HEK293T (cell line): ENCODE measurements at regions not wholly inside any gene's neighbourhood (a gene's known extent, or its start where the extent isn't known, plus 50 kb on each side); places are given as distances from the start of the nearest gene placed in this dataset.
"Not testable (repeated sequence)": the region's sequence is repeated elsewhere in the genome, so short reads cannot be mapped to it uniquely, and the experiment has no call there.

ENCODE experiments used
- CTCF ChIA-PET: fragments of 350-600 bp; formaldehyde crosslinking; extraction: SDS; loops from one replicate; lab custom pipeline; 2021; ENCODE audit warnings: antibody characterized with exemption, inconsistent platforms; lab: Yijun Ruan, JAX
- POLR2A ChIA-PET: fragments of 350-600 bp; formaldehyde crosslinking; extraction: SDS; loops from one replicate; lab custom pipeline; 2020; ENCODE audit warnings: antibody characterized with exemption, inconsistent platforms; lab: Yijun Ruan, JAX
- DNase-seq: peaks from one replicate; pipeline ENCODE4 v3.0.0; 2012; ENCODE audit warnings: mixed read lengths; ENCODE audit errors: extremely low spot score
- ARNT ChIP-seq: fragments of 450-650 bp; IDR thresholded peaks from 2 replicates; pipeline ENCODE4 v1.6.1; 2017; ENCODE audit warnings: mild to moderate bottlenecking
- BHLHE40 ChIP-seq: fragments of 450-650 bp; IDR thresholded peaks from 2 replicates; pipeline ENCODE4 v1.6.1; 2016; ENCODE audit warnings: mild to moderate bottlenecking, moderate library complexity, borderline replicate concordance
- CTBP1 ChIP-seq: fragments of 450-650 bp; IDR thresholded peaks from 2 replicates; pipeline ENCODE4 v1.6.1; 2016; ENCODE audit warnings: borderline replicate concordance
- ELF4 ChIP-seq: fragments of 450-650 bp; IDR thresholded peaks from 2 replicates; pipeline ENCODE4 v1.6.1; 2017; ENCODE audit warnings: antibody characterized with exemption
- FOXA1 ChIP-seq: fragments of 450-650 bp; IDR thresholded peaks from 2 replicates; pipeline ENCODE4 v1.6.1; 2016; ENCODE audit warnings: mild to moderate bottlenecking
- FOXK2 ChIP-seq: fragments of 450-650 bp; IDR thresholded peaks from 2 replicates; pipeline ENCODE4 v1.6.1; 2016; ENCODE audit warnings: mild to moderate bottlenecking
- FOXM1 ChIP-seq: fragments of 450-650 bp; IDR thresholded peaks from 2 replicates; pipeline ENCODE4 v1.6.1; 2017; ENCODE audit warnings: mild to moderate bottlenecking, borderline replicate concordance
- HDGF ChIP-seq: fragments of 450-650 bp; IDR thresholded peaks from 2 replicates; pipeline ENCODE4 v1.6.1; 2017; ENCODE audit warnings: antibody characterized with exemption, borderline replicate concordance
- L3MBTL2 ChIP-seq: fragments of 450-650 bp; conservative IDR thresholded peaks from 2 replicates; pipeline ENCODE4 v1.6.1; 2016; ENCODE audit warnings: mild to moderate bottlenecking
- LEF1 ChIP-seq: fragments of 450-650 bp; IDR thresholded peaks from 2 replicates; pipeline ENCODE4 v1.6.1; 2017; ENCODE audit warnings: mild to moderate bottlenecking, borderline replicate concordance
- NFRKB ChIP-seq: fragments of 450-650 bp; IDR thresholded peaks from 2 replicates; pipeline ENCODE4 v1.6.1; 2016; ENCODE audit warnings: mild to moderate bottlenecking, moderate library complexity
- SP1 ChIP-seq: fragments of 450-650 bp; IDR thresholded peaks from 2 replicates; pipeline ENCODE4 v1.6.1; 2017
- SUZ12 ChIP-seq: fragments of 450-650 bp; IDR thresholded peaks from 2 replicates; pipeline ENCODE4 v1.6.1; 2016; ENCODE audit warnings: mild to moderate bottlenecking
- TARDBP ChIP-seq: fragments of 450-650 bp; IDR thresholded peaks from 2 replicates; pipeline ENCODE4 v1.6.1; 2016
- ZNF384 ChIP-seq: fragments of 450-650 bp; IDR thresholded peaks from 2 replicates; pipeline ENCODE4 v1.6.1; 2016
- TF ChIP-seq, protein P1 (sequence below): fragments of 450-650 bp; IDR thresholded peaks from 2 replicates; pipeline ENCODE4 v1.6.1; 2016

DNA sequence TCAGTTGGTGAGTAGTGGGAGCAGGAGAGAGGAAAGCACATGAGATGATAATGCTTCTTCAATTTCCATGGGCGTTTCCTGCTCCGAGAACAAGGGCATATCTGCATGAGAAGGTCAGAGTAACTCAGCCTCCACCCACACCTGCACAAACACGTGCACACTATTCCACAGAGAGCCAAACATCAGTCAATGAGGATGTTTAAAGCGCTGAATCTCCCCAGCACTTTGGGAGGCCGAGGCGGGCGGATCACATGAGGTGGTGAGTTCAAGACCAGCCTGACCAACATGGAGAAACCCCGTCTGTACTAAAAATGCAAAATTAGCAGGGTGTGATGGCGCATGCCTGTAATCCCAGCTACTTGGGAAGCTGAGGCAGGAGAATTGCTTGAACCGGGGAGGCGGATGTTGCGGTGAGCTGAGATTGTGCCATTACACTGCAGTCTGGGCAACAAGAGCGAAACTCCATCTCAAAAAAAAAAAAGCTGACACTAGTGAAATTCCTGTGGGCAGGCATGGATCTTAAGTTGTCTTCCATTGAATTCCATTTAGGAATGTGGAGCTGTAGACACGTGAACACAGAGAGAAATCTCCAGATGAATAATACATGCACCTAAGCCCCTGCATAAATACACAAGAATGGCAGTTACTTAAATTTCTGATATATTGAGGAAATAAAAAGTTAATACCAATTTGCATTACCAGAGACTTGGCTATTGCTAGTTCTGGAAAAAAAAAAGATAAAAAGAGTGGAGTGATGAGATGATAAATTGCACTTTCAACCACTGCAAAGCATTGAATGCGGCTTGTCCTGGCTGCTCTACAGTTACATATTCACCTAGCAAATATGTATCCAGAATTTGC, 1097.4 kb upstream of the TMEM132C start:
- CTCF ChIA-PET, result no interaction called here
- no peak for DNase-seq
- POLR2A ChIA-PET, result no interaction called here
- TF ChIP-seq TARDBP (no peak), LEF1 (no peak), SP1 (no peak), FOXK2 (no peak), ARNT (no peak), ELF4 (no peak), ZNF384 (no peak), FOXA1 (no peak), HDGF (no peak), NFRKB (no peak)

DNA sequence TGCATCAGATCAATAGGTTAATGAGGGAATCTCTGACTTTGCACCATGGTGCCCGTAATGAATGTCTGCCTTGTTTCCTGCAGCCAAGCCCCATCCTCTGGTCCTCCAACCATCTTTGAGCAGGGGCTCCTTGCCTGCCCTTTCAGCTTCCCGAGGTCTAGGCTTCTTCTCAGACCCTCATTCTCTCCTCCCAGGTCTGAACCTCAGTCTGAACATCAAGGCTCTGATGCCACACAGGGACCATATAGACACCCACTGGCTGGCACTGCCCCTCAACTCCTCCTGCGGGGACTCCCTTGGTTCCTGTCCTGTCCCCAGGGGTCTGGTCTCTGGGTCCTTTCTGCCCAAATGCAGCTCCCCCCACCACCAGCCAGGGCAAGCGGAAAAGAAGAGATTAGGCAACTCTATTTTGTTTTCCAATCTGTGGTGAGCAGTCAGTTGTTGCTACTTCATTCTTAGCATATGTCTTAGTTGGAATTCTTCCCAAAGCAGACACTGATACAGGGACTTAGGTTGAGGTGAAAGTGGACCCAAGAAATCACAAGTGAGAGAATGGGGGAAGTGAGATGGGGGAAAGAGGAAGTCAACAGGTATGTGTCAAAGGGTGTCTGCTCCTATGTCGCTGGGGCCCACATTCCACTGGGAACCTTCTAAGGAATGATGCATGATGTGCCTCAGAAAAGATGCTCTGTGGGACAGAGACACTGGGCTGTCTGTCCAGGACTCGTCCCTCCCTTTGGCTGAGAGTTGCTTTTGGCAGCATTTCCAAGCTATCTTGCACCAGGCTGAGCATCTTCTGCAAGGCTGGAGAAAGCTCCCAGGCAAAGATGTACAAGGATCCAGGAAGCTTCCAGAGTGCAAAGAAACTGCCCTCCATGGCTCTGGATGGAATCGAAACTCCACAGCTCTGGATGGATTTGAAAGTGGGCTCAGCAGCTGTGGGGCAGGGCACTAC, 1096.5 kb upstream of the TMEM132C start:
- no peak for TF ChIP-seq HDGF
- TF ChIP-seq LEF1, result no peak
- TF ChIP-seq ARNT, result no peak
- TF ChIP-seq ZNF384, result no peak
- no peak for TF ChIP-seq TARDBP
- TF ChIP-seq SUZ12, result no peak
- TF ChIP-seq FOXK2, result no peak
- TF ChIP-seq FOXA1, result no peak
- TF ChIP-seq, protein P1, sequence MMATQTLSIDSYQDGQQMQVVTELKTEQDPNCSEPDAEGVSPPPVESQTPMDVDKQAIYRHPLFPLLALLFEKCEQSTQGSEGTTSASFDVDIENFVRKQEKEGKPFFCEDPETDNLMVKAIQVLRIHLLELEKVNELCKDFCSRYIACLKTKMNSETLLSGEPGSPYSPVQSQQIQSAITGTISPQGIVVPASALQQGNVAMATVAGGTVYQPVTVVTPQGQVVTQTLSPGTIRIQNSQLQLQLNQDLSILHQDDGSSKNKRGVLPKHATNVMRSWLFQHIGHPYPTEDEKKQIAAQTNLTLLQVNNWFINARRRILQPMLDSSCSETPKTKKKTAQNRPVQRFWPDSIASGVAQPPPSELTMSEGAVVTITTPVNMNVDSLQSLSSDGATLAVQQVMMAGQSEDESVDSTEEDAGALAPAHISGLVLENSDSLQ, result no peak
- TF ChIP-seq FOXM1, result no peak
- TF ChIP-seq L3MBTL2, result no peak
- no peak for TF ChIP-seq ELF4
- ChIA-PET CTCF (no interaction called here), POLR2A (no interaction called here)
- DNase-seq, result no peak

DNA sequence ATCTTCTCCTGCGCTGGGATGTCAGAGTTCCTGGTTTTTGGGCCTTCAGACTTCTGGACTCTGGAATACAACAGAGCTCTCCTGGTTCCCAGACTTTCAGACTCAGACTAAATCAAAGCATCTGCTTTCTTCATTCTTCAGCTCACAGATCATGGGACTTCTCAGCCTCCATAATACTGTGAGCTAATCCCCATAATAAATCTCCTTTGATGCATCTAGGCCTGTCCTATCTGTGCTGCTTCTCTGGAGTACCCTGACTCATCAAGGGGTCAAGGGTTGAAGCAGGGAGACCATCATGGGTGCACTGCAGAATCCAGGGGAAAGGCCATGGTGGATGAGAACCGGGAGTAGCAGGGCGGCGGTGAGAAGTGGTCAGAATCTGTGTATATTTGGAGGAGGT, 1094.1 kb upstream of the TMEM132C start:
- TF ChIP-seq FOXA1 (no peak), FOXK2 (no peak), ZNF384 (no peak), FOXM1 (no peak), LEF1 (no peak), SUZ12 (no peak), ELF4 (no peak), HDGF (no peak), NFRKB (no peak), SP1 (no peak), TARDBP (no peak), ARNT (no peak), BHLHE40 (no peak), CTBP1 (no peak), L3MBTL2 (no peak)
- TF ChIP-seq, protein P1, result no peak
- no peak for DNase-seq
- ChIA-PET POLR2A (no interaction called here), CTCF (no interaction called here)

DNA sequence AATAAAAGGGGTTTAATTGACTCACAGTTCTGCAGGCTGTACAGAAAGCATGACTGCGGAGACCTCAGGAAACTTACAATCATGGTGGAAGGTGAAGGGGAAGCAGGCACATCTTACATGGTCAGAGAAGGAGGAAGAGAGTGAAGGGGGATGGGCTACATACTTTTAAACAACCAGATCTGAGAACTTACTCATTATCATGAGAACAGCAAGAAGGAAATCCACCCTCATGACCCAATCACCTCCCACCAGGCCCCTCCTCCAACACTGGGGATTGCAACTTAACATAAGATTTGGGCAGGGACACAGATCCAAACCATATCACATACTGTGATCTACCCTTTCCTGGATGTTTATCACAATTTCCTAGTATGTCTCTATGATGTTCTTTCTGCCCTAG, 1093.0 kb upstream of the TMEM132C start:
- POLR2A ChIA-PET, CTCF ChIA-PET, DNase-seq: not testable (repeated sequence)

DNA sequence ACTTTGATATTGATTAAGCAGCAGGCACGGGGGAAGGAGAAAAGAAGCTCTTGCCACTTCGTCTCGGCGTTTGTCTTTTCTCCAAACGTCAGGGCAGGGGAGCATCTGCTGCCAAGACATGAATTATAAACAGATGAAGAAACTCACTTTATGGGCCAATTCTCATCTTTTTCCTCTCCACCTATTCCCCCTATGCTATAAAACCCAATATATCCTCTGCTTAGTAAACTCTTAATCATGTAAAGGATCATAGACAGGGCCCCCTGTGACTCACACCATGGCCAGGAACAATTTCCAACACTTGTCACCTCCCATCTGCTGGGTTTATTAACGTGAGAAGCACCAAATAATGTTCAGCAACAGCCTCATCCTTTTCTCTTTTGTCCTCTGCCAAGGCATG, 1092.1 kb upstream of the TMEM132C start:
- ChIA-PET CTCF (no interaction called here), POLR2A (no interaction called here)
- TF ChIP-seq TARDBP (no peak), LEF1 (no peak), L3MBTL2 (no peak)
- DNase-seq, result no peak

DNA sequence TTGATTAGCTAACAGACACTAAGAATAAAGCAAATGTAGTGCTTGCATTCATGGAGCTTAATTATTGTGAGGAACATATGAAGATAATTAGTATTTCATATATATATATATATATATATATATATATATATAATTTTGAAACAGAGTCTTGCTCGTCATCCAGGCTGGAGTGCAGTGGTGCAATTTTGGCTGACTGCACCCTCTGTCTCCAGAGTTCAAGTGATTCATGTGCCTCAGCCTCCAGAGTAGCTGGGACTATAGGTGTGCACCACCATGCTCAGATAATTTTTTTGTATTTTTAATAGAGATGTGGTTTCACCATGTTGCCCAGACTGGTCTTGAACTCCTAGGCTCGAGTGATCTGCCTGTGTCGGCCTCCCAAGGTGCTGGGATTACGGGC, 1091.6 kb upstream of the TMEM132C start:
- ChIA-PET POLR2A (no interaction called here), CTCF (no interaction called here)
- no peak for DNase-seq
- no peak for TF ChIP-seq SUZ12
- TF ChIP-seq FOXA1, result no peak

DNA sequence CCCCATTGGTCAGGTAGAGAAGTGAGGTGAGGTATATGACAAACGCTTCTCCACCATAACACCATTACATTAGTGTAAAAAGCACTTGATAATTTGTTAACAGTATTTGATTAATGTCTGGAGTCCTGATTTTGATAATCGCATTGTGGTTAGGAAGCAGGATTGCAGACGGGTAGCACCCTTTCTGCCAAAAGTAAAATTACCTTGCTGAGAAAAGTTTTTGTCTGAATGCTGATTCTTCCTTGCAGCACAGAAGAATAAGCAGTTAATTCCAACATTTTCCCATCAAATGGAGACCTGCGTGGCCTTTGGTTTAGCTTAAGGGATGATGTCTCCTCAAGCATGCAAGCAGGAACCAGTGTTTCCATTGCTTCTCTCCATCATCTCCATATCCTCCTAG, 1090.2 kb upstream of the TMEM132C start:
- POLR2A ChIA-PET, result no interaction called here
- TF ChIP-seq FOXK2, result no peak
- CTCF ChIA-PET, result no interaction called here
- no peak for DNase-seq
